Subcutaneous abdominal adipose tissue (tissue), 5 donors: ENCODE measurements at regions not wholly inside any gene's neighbourhood (a gene's known extent, or its start where the extent isn't known, plus 50 kb on each side); places are given as distances from the start of the nearest gene placed in this dataset.

Experiments
- H3K27ac ChIP-seq: one replicate; pipeline ENCODE4 v1.7.0; 2013; ENCODE audit warnings: low read depth, mild to moderate bottlenecking, inconsistent platforms, low read length, moderate library complexity
- H3K27me3 ChIP-seq, 5 donors: one replicate each; pipeline ENCODE4 v1.7.0; 2013; ENCODE audit warnings: low read length in 5 of 5, inconsistent platforms in 1 of 5; ENCODE audit not compliant: control insufficient read depth in 5 of 5, insufficient read depth in 4 of 5
- H3K36me3 ChIP-seq, 5 donors: one replicate each; pipeline ENCODE4 v1.7.0; 2013; ENCODE audit warnings: low read length in 5 of 5; ENCODE audit not compliant: control insufficient read depth in 5 of 5, insufficient read depth in 5 of 5
- H3K4me1 ChIP-seq, 5 donors: one replicate each; pipeline ENCODE4 v1.7.0; 2013; ENCODE audit warnings: low read length in 5 of 5, mild to moderate bottlenecking in 3 of 5, moderate library complexity in 1 of 5; ENCODE audit not compliant: control insufficient read depth in 5 of 5, insufficient read depth in 5 of 5
- H3K4me3 ChIP-seq, 5 donors: one replicate each; pipeline ENCODE4 v1.7.0; 2013; ENCODE audit warnings: low read length in 5 of 5, low read depth in 1 of 5
- H3K9ac ChIP-seq, 5 donors: one replicate each; pipeline ENCODE4 v1.7.0; 2013; ENCODE audit warnings: low read length in 5 of 5, mild to moderate bottlenecking in 4 of 5, moderate library complexity in 3 of 5
- H3K9me3 ChIP-seq, 5 donors: one replicate each; pipeline ENCODE4 v1.7.0; 2013; ENCODE audit warnings: low read length in 5 of 5; ENCODE audit not compliant: control insufficient read depth in 5 of 5
- donor health status: healthy.
- donor health status: healthy.
- donor health status: healthy.
- donor health status: healthy.
- donor health status: healthy.

GRCh38 chr7:1359051-1359400 lies 100.2 kb downstream of the MICALL2 start:
- Histone ChIP-seq H3K9ac (no peak overlapping the region), H3K36me3 (no peaks in the 10 kb centered on the region), H3K4me1 (no peaks in the 10 kb centered on the region), H3K27ac (no peak overlapping the region), H3K27me3 (peaks cover 4 to 32% (median 26%) of the 10 kb centered on the region in 5 donors), H3K9me3 (peaks cover 0 to 12% (median 9%) of the 10 kb centered on the region in 5 donors), H3K4me3 (no peak overlapping the region)

- H3K27ac ChIP-seq: no peak overlapping the region
- H3K9me3 ChIP-seq: peaks cover 0 to 19% (median 16%) of the 10 kb centered on the region in 5 donors
- H3K4me1 ChIP-seq: no peaks in the 10 kb centered on the region
- H3K4me3 ChIP-seq: no peak overlapping the region
- no peaks in the 10 kb centered on the region for H3K36me3 ChIP-seq
- H3K27me3 ChIP-seq: peaks cover 8 to 27% (median 24%) of the 10 kb centered on the region in 5 donors
- H3K9ac ChIP-seq: no peak overlapping the region
Observed at GRCh38 chr7:1359681-1360485, 99.4 kb downstream of the MICALL2 start.

GRCh38 chr7:1360521-1360971 lies 98.7 kb downstream of the MICALL2 start:
- no peak overlapping the region for H3K27ac ChIP-seq
- H3K9me3 ChIP-seq: peaks cover under 1 to 26% (median 22%) of the 10 kb centered on the region in 5 donors
- H3K36me3 ChIP-seq: no peaks in the 10 kb centered on the region
- H3K9ac ChIP-seq: no peak overlapping the region
- peaks cover 6 to 27% (median 20%) of the 10 kb centered on the region in 5 donors for H3K27me3 ChIP-seq
- H3K4me3 ChIP-seq: no peak overlapping the region
- H3K4me1 ChIP-seq: no peaks in the 10 kb centered on the region

DNA sequence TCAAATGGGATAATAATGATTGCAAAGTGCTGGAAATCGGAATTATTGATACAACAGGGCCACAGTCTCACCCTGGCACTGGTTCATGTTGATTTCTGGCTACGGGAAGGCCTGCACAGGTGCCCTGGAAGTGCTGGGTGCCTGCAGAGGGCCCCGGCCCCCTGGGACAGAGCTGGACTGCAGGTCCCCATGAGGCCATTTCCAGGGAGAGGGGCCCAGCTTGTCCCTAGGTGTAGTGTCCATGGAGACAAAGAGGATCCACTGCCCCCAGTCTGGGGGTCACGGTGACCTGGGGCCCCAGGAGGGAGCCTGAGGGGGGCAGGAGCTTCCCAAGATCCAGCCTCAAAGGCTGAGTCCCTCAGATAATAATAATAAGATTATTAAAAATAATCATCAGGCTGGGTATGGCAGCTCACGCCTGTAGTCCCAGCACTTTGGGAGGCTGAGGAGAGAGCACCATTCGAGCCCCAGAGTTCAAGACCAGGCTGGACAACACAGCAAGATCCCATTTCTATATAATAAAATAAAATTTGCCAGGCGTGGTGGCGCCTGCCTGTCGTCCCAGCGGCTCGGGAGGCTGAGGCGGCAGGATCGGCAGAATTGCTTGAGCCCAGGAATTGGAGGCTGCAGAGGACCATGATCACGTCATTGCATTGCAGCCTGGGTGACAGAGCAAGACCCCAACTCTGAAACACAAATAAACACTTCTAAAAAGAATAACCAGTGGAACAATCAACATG lies 98.1 kb downstream of the MICALL2 start:
- Histone ChIP-seq H3K4me3 (no peak overlapping the region), H3K9me3 (peaks cover 4 to 32% (median 27%) of the 10 kb centered on the region in 5 donors), H3K4me1 (no peaks in the 10 kb centered on the region), H3K9ac (no peak overlapping the region), H3K36me3 (no peaks in the 10 kb centered on the region), H3K27ac (no peak overlapping the region), H3K27me3 (peaks cover 12 to 27% (median 20%) of the 10 kb centered on the region in 5 donors)

- H3K36me3 ChIP-seq: no peaks in the 10 kb centered on the region
- H3K9ac ChIP-seq: no peak overlapping the region
- no peak overlapping the region for H3K4me3 ChIP-seq
- no peaks in the 10 kb centered on the region for H3K4me1 ChIP-seq
- H3K27ac ChIP-seq: no peak overlapping the region
- H3K9me3 ChIP-seq: peaks cover 4 to 35% (median 29%) of the 10 kb centered on the region in 5 donors
- peaks cover 17 to 30% (median 22%) of the 10 kb centered on the region in 5 donors for H3K27me3 ChIP-seq
Observed at GRCh38 chr7:1361756-1362125, 97.5 kb downstream of the MICALL2 start.

DNA sequence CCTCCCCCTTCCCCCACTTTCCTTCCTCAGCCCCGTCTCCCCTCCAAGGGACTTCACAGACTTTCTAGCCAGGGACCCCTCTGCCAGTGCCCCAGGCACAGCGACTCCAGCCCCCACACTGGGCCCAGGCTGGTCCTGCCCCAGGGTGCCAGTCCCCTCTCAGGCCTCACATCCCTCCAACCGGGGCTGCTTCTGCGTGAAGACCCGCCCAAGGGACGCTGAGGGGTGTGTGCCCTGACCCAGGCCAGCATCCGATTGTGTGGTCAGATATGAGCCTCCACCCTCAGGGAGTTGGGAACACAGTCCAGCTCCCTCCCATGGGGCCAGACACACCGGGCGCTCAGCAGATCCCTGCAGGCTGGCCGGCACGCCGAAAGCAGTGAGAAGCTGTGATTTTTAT lies 97.0 kb downstream of the MICALL2 start:
- Histone ChIP-seq H3K36me3 (no peaks in the 10 kb centered on the region), H3K4me1 (no peaks in the 10 kb centered on the region), H3K4me3 (no peak overlapping the region), H3K9ac (no peak overlapping the region), H3K27ac (no peak overlapping the region), H3K9me3 (peaks cover 4 to 35% (median 29%) of the 10 kb centered on the region in 5 donors), H3K27me3 (peaks cover 20 to 31% (median 25%) of the 10 kb centered on the region in 5 donors)

- Histone ChIP-seq H3K9me3 (peaks cover 4 to 35% (median 29%) of the 10 kb centered on the region in 5 donors), H3K4me3 (no peak overlapping the region), H3K36me3 (no peaks in the 10 kb centered on the region), H3K9ac (no peak overlapping the region), H3K27ac (no peak overlapping the region), H3K27me3 (peaks cover 32 to 46% (median 41%) of the 10 kb centered on the region in 5 donors), H3K4me1 (no peaks in the 10 kb centered on the region)
Observed at GRCh38 chr7:1364068-1364905, 95.0 kb downstream of the MICALL2 start.

DNA sequence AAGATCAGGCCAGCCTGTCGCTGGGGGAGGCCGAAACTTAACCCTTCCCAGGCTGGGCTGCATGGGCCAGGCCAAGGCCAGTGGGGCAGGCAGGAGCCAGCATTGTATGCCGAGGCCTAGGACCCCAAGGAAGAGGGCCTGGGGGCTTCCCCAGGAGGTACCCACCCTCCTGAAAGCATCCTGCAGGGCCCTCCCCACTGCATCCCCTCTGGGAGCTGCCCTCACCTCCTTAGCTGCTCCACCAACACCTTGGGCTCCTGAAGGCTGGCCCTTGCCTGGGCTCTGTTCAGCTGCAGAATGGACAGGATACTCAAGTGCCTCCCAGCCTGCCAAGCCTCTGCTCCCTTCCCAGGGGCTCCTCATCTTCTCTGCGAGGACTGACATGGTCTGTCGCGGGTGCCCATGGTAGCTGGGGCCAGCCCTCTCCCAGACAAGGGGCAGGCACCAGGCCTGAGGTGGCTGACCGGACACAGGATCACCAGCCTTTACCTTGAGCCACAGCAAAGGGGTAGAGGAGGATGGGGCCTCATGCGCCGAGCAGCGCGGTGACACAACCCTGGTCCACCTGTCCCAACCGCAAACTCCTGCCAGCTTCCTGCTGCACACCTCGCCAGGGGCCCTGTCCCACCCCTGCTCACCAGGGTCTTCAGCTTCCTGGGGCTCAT lies 94.2 kb downstream of the MICALL2 start:
- H3K27me3 ChIP-seq: peaks cover 36 to 52% (median 45%) of the 10 kb centered on the region in 5 donors
- no peak overlapping the region for H3K4me3 ChIP-seq
- no peaks in the 10 kb centered on the region for H3K36me3 ChIP-seq
- H3K27ac ChIP-seq: no peak overlapping the region
- peaks cover 4 to 33% (median 29%) of the 10 kb centered on the region in 5 donors for H3K9me3 ChIP-seq
- no peaks in the 10 kb centered on the region for H3K4me1 ChIP-seq
- no peak overlapping the region for H3K9ac ChIP-seq

- peaks cover 4 to 28% (median 25%) of the 10 kb centered on the region in 5 donors for H3K9me3 ChIP-seq
- peaks cover 44 to 60% (median 52%) of the 10 kb centered on the region in 5 donors for H3K27me3 ChIP-seq
- H3K36me3 ChIP-seq: no peaks in the 10 kb centered on the region
- H3K4me1 ChIP-seq: no peaks in the 10 kb centered on the region
- H3K9ac ChIP-seq: no peak overlapping the region
- H3K4me3 ChIP-seq: peak overlapping the region in 1 of 5 donors; percentile 37
- no peak overlapping the region for H3K27ac ChIP-seq
Observed at GRCh38 chr7:1365846-1366245, 93.4 kb downstream of the MICALL2 start.
